ENCODE measurements at regions not wholly inside any gene's neighbourhood (a gene's known extent, or its start where the extent isn't known, plus 50 kb on each side); places are given as distances from the start of the nearest gene placed in this dataset.

- Histone ChIP-seq H4K20me1 (ENCODE audit: control insufficient read depth, extremely low read depth, insufficient read depth, low read length) (no peaks in the 10 kb centered on the region), H3K79me2 (ENCODE audit: control insufficient read depth, insufficient read depth, low read length) (no peaks in the 10 kb centered on the region), H3K4me2 (ENCODE audit: control insufficient read depth, extremely low read depth, insufficient read depth, low read depth, low read length) (no peak overlapping the region), H3K9me3 (ENCODE audit: control insufficient read depth, low read depth, low read length) (no peaks in the 10 kb centered on the region), H3K27me3 (ENCODE audit: control insufficient read depth, extremely low read depth, insufficient read depth, low read length) (no peaks in the 10 kb centered on the region), H3K36me3 (ENCODE audit: control insufficient read depth in 2 of 2, extremely low read depth in 1 of 2, insufficient read depth in 2 of 2, low read length in 2 of 2) (no peaks in the 10 kb centered on the region), H2AFZ (ENCODE audit: control insufficient read depth, low read length) (no peak overlapping the region), H3K9me1 (ENCODE audit: control insufficient read depth, extremely low read depth, insufficient read depth, low read length) (no peaks in the 10 kb centered on the region), H3K4me1 (ENCODE audit: control insufficient read depth, extremely low read depth, insufficient read depth, low read length) (no peaks in the 10 kb centered on the region), H3K4me3 (ENCODE audit: control insufficient read depth in 2 of 3, extremely low read depth in 1 of 3, insufficient read depth in 2 of 3, low read depth in 1 of 3, low read length in 3 of 3) (no peak overlapping the region), H3K27ac (ENCODE audit: control insufficient read depth, insufficient read depth, low read length) (no peak overlapping the region), H3K9ac (ENCODE audit: control insufficient read depth, extremely low read depth, insufficient read depth, low read length) (no peak overlapping the region)
- DNase-seq (ENCODE audit: low read depth, low spot score): no peak
- dilution Hi-C loops (cut with MboI; ENCODE audit: extremely low pct_ligation_motif_present, low sequenced_read_pairs): no loop called here
- TF ChIP-seq, protein P1, sequence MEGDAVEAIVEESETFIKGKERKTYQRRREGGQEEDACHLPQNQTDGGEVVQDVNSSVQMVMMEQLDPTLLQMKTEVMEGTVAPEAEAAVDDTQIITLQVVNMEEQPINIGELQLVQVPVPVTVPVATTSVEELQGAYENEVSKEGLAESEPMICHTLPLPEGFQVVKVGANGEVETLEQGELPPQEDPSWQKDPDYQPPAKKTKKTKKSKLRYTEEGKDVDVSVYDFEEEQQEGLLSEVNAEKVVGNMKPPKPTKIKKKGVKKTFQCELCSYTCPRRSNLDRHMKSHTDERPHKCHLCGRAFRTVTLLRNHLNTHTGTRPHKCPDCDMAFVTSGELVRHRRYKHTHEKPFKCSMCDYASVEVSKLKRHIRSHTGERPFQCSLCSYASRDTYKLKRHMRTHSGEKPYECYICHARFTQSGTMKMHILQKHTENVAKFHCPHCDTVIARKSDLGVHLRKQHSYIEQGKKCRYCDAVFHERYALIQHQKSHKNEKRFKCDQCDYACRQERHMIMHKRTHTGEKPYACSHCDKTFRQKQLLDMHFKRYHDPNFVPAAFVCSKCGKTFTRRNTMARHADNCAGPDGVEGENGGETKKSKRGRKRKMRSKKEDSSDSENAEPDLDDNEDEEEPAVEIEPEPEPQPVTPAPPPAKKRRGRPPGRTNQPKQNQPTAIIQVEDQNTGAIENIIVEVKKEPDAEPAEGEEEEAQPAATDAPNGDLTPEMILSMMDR (optimal IDR thresholded peaks at IDR 0.05 in 1 of 3, IDR thresholded peaks at IDR 0.05 in 1 of 3, conservative IDR thresholded peaks at IDR 0.05 in 1 of 3; ENCODE audit: extremely low read depth in 1 of 3, insufficient read depth in 2 of 3, low read length in 3 of 3): no peak
- TF ChIP-seq EZH2 (IDR thresholded peaks at IDR 0.05; ENCODE audit: low read length): no peak
- FAIRE-seq: no peak
These were observed 238.8 kb upstream of the LYZL1 start for GRCh38 chr10:29050081-29050480.

DNA sequence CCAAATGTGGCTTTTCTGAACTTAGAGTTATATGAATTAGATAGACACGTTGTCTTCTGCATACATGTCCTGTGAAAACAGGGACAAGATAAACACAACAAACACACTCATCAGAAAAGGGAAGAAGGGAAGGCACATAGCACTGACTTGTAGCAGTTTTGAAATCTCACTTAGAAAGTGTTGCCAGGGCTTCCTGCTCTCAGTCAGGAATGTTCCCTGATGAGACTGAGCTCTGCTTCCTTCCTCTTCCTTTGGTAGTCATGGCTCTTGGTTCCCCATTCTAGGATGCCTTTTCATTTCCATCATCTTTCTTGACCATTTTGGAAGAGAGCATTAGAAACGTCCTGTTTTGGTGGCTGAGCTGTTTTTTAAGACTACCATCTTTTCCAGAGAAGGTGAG is 233.8 kb upstream of the LYZL1 start:
- H3K9me3 ChIP-seq (ENCODE audit: control insufficient read depth, low read depth, low read length): no peaks in the 10 kb centered on the region
- H3K27ac ChIP-seq (ENCODE audit: control insufficient read depth, insufficient read depth, low read length): no peak overlapping the region
- no peak overlapping the region for H3K4me2 ChIP-seq (ENCODE audit: control insufficient read depth, extremely low read depth, insufficient read depth, low read depth, low read length)
- no peaks in the 10 kb centered on the region for H3K9me1 ChIP-seq (ENCODE audit: control insufficient read depth, extremely low read depth, insufficient read depth, low read length)
- FAIRE-seq: no peak
- H3K4me3 ChIP-seq (ENCODE audit: control insufficient read depth in 2 of 3, extremely low read depth in 1 of 3, insufficient read depth in 2 of 3, low read depth in 1 of 3, low read length in 3 of 3): no peak overlapping the region
- no peaks in the 10 kb centered on the region for H3K4me1 ChIP-seq (ENCODE audit: control insufficient read depth, extremely low read depth, insufficient read depth, low read length)
- no peak overlapping the region for H2AFZ ChIP-seq (ENCODE audit: control insufficient read depth, low read length)
- TF ChIP-seq, protein P1 (optimal IDR thresholded peaks at IDR 0.05 in 1 of 3, IDR thresholded peaks at IDR 0.05 in 1 of 3, conservative IDR thresholded peaks at IDR 0.05 in 1 of 3; ENCODE audit: extremely low read depth in 1 of 3, insufficient read depth in 2 of 3, low read length in 3 of 3): no peak
- TF ChIP-seq EZH2 (IDR thresholded peaks at IDR 0.05; ENCODE audit: low read length): no peak
- no peak overlapping the region for H3K9ac ChIP-seq (ENCODE audit: control insufficient read depth, extremely low read depth, insufficient read depth, low read length)
- no peak for DNase-seq (ENCODE audit: low read depth, low spot score)
- no peaks in the 10 kb centered on the region for H3K36me3 ChIP-seq (ENCODE audit: control insufficient read depth in 2 of 2, extremely low read depth in 1 of 2, insufficient read depth in 2 of 2, low read length in 2 of 2)
- no peaks in the 10 kb centered on the region for H3K79me2 ChIP-seq (ENCODE audit: control insufficient read depth, insufficient read depth, low read length)
- no peaks in the 10 kb centered on the region for H3K27me3 ChIP-seq (ENCODE audit: control insufficient read depth, extremely low read depth, insufficient read depth, low read length)
- no peaks in the 10 kb centered on the region for H4K20me1 ChIP-seq (ENCODE audit: control insufficient read depth, extremely low read depth, insufficient read depth, low read length)
- dilution Hi-C loops (cut with MboI; ENCODE audit: extremely low pct_ligation_motif_present, low sequenced_read_pairs): no loop called here
